ENCODE measurements at regions not wholly inside any gene's neighbourhood (a gene's known extent, or its start where the extent isn't known, plus 50 kb on each side); places are given as distances from the start of the nearest gene placed in this dataset.
"Not testable (repeated sequence)": the region's sequence is repeated elsewhere in the genome, so short reads cannot be mapped to it uniquely, and the experiment has no call there.

GRCh38 chr13:89383891-89384290 lies 1712.7 kb downstream of the SLITRK5 start:
- DNase-seq: no peak

DNA sequence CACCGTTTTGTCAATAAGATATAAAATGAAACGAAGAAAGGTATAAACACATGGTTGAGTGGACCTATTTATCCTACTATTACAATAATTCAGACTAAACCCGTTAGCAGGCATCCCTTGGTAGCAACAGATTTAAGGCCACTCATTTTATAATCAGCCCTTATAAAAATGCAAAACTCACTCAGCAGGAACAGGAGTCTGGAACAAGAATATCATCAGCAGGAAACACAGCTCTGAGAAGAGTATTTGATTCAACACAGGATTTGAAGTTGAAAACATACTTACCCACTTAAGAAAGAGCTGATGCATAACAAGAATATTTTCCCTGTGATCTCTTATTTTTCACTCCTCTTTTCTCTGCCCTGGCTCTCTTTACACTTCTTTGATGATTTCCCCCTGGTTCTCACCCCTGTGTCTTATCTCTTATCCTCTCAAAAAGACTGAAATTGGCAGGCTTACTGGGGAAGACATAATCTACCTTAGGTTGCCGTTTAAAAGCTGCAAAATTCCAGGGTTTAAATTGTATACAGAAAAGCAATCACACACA lies 1722.7 kb downstream of the SLITRK5 start:
- no peak for DNase-seq

GRCh38 chr13:89401264-89401675 lies 1730.1 kb downstream of the SLITRK5 start:
- no peak for DNase-seq

DNA sequence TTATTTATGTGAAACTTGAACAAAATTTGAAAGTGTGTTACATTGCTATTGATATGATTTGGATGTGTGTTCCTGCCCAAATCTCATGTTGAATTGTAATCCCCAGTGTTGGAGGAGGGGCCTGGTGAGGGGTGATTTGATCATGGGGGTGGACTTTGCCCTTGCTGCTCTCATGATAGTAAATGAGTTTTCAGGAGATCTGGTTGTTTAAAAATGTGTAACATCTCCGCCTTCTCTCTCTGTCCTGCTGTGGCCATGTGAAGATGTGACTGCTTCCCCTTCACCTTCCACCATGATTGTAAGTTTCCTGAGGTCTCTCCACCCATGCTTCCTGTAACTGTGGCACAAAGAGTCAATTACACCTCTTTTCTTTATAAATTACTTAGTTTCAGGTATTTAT lies 1731.0 kb downstream of the SLITRK5 start:
- no peak for DNase-seq

DNA sequence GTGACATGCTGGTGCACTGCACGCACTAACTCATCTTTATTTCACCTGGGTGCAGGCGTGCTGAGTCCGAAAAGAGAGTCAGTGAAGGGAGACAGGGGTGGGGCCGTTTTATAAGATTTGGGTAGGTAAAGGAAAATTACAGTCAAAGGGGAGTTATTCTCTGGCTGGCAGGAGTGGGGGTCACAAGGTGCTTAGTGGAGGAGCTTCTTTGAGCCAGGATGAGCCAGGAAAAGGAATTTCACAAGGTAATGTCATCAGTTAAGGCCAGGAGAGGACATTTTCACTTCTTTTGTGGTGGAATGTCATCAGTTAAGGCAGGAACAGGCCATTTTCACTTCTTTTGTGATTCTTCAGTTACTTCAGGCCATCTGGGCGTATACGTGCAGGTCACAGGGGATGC lies 1734.9 kb downstream of the SLITRK5 start:
- DNase-seq: not testable (repeated sequence)

DNA sequence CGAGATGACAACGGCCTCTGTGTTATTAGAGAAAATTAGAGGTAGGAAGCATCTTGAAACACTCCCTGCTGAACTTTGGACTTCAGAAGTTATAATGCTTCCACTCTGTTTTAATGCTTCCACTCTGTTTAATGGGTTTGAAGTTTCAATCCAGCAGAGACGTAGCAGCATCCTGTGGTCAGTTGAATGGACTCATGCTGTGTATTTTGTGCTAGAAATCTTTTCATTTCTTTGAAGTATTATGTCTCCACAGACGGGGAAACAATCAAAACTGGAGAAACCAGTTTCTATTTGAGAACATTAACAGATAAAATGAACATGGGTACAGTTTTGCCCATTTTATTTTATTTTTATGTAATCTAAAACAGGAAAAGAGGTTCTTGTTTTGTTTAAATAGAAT lies 1736.2 kb downstream of the SLITRK5 start:
- no peak for DNase-seq

DNA sequence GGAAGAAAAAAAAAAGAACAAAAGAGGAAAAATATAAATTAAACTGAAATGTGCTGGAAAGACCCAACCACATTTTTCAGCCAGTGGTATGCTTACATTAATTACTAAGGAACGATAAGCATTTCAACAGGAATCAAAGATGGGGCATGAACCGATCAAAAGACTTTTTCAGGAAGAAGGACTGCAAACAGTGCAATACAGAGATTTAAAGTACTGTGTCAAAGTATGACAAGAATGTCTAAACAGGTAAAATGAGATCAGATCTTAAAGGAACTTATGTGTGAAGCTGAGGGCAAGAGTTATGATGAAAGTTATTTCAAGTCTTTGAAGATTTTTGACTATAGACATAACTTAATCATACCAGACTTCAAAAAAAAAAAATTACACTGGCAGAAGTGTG lies 1761.8 kb downstream of the SLITRK5 start:
- DNase-seq: no peak

GRCh38 chr13:89434624-89435023 lies 1763.5 kb downstream of the SLITRK5 start:
- DNase-seq: not testable (repeated sequence)

DNA sequence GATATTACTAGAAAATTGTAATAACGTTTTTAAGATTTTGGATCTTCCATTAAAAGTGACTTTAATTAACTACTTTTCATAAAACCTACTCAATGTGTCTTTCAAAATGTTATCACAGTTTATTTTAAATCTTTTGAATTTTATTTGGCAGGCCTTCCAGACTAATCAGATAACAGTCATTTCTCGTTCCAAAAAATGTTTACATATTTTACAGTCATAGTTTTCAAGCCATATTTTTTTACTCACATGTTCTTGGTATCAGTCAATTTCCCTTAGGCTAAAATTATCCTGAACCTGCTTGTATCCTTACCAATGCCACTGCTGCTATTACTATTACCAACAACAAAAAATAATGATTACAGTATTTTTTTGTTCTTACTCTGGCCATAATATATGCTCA lies 1783.5 kb downstream of the SLITRK5 start:
- no peak for DNase-seq

GRCh38 chr13:89455225-89455624 lies 1784.1 kb downstream of the SLITRK5 start:
- DNase-seq: no peak

DNA sequence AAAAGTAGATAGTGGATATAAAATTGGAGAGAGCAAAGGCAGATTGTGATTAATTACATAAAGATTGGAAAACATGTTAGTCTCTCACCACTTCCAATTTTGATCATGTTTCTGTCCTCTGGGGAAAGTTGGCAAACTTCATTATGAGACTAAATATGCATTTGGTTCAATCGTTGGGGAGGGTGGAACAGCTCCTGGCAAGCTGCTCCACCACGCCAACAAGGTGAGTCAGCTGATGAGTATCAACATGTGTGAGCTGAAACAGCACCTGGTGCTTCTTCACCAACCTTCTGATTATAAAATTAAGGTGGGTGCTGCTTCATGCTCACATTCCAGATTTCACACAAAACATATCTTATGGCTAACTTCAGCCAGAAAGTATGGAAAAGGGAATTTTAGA lies 1784.6 kb downstream of the SLITRK5 start:
- no peak for DNase-seq

- DNase-seq: no peak
Measured at GRCh38 chr13:89457977-89458376, 1786.8 kb downstream of the SLITRK5 start.

GRCh38 chr13:89458456-89458855 lies 1787.3 kb downstream of the SLITRK5 start:
- DNase-seq: no peak

DNA sequence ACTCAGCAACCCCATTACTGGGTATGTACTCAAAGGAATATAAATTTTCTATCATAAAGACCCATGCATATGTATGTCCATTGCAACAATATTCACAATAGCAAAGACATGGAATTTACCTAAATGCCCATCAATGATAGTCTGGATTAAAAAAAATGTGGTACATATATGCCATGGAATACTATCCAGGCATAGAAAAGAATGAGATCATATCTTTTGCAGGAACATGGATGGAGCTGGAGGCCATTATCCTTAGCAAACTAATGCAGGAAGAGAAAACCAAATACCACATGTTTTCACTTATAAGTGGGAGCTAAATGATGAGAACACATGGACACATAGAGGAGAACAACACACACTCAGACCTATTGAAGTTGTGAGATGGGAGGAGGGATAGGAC lies 1789.7 kb downstream of the SLITRK5 start:
- DNase-seq: not testable (repeated sequence)

DNA sequence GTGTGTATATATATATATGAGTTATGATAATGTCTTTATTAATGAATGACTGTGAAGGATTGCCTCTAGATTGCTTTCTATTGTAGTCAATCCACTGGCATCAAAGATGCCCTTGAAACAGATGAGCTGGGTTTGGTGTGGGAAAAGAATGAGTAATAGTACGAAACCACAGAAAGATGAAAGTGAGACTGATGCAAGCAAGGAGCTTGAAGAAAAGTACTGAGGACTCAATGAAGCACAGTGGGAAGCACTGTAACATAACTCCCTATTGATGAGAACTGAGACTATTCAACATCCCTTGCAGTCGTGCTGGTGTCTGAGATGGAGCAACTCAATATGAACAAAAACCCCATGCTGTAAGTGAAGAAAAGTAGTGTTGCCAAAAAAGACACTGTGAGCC lies 1794.2 kb downstream of the SLITRK5 start:
- no peak for DNase-seq

DNA sequence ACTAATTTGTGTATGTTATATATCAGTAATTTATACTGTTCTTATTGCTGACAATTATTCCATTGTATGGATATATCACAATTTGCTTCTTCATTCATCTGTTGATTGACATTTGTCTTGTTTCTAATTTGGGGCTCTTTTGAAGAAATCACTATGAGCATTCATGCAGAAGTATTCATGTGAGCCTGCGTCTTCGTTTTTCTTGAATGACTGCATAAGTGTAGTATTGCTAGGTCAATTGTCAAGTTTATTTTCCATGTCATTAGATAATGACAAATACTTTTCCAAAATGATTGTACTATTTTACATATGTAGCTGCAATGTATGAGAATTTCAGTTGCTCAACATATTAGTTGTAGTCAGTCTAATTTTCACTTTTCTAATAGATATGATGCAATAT lies 1796.9 kb downstream of the SLITRK5 start:
- DNase-seq: no peak

DNA sequence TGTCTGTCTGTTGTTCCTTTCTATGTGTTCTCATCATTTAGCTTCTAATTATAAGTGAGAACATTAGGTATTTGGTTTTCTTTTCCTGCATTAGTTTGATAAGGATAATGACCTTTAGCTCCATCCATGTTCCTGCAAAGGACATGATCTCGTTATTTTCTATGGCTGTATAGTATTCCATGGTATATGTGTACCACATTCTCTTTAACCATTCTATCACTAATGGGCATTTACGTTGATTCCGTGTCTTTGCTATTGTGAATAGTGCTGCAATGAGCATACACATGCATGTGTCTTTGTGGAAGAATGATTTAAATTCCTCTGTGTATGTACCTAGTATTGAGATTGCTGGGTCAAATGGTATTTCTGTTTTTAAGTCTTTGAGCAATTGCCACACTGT lies 1799.7 kb downstream of the SLITRK5 start:
- no peak for DNase-seq

GRCh38 chr13:89474432-89474831 lies 1803.3 kb downstream of the SLITRK5 start:
- DNase-seq: no peak

- no peak for DNase-seq
Measured at GRCh38 chr13:89486065-89486464, 1814.9 kb downstream of the SLITRK5 start.

DNA sequence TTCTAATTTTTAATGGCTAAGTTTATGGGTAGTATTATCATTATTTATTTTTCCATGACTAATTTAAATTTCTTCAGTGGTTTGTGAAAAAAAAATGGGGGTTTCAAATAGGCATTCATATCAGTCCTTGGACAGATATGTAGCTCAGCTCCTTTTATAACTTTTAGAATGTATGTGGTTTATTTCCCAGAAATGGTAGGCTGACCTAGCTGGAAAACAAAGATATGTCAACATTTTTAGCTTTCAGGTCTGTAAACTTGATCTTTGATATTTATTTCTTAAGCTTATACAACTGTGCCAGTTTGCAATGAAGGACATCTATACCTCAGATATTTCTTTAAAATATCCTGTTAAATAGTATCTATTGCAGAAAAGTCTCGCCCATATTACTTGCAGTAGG lies 1815.5 kb downstream of the SLITRK5 start:
- no peak for DNase-seq

- DNase-seq: no peak
Measured at GRCh38 chr13:89490661-89491060, 1819.5 kb downstream of the SLITRK5 start.

GRCh38 chr13:89496478-89496877 lies 1825.3 kb downstream of the SLITRK5 start:
- DNase-seq: no peak

- no peak for DNase-seq
Measured at GRCh38 chr13:89497658-89498057, 1826.5 kb downstream of the SLITRK5 start.

- DNase-seq: no peak
Measured at GRCh38 chr13:89502286-89502685, 1831.1 kb downstream of the SLITRK5 start.

DNA sequence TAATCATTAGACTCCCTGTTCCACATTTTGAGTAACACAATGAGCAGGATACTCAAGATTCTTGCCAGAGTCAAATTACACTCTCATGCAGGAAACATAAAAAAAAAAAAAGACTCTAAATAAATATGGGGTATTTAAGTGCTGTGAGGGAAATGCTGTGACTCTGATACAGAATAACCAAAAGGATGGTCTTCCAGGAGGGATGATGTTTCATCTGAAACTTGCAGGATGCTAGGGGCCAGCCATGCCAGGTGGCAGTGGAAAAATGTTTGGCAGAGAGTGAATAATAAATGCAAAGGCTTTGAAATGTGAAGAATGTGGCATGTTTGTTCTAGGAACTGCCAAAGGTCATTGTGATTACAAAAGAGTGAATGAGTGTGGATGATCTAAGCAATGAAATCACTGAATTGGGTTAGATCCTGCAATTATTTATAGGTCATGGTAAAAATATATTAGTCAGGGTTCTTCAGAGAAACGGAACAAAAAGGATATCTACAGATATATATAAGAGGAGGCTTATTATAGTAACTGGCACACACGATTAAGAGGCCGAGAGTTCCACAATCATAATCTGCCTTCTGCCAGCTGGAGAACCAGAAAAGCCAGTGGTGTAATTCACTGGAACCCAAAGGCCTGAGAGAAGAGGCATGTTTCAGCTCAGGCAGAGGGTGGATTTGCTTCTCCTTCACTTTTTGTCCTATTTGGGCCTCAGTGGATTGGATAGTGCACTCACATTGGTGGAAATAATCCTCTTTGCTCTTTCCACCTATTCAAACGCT lies 1832.8 kb upstream of the MIR17HG start:
- DNase-seq: no peak
